Testis (tissue), 2 donors: ENCODE measurements at regions not wholly inside any gene's neighbourhood (a gene's known extent, or its start where the extent isn't known, plus 50 kb on each side); places are given as distances from the start of the nearest gene placed in this dataset.

Source experiments
- DNase-seq: peaks from one replicate; pipeline ENCODE4 v3.0.0-alpha.2; 2019
- H3K27ac ChIP-seq, 2 donors: fragments of 200-600 bp; sonication (generic); one replicate each; pipeline ENCODE4 v1.5.1; 2019
- H3K27me3 ChIP-seq: fragments of 200-600 bp; sonication (generic); one replicate; pipeline ENCODE4 v1.5.1; 2019
- H3K36me3 ChIP-seq: fragments of 200-600 bp; sonication (generic); one replicate; pipeline ENCODE4 v1.5.1; 2017; ENCODE audit warnings: low read depth; ENCODE audit errors: missing control alignments
- H3K4me1 ChIP-seq: fragments of 200-600 bp; sonication (generic); one replicate; pipeline ENCODE4 v1.5.1; 2019
- H3K4me3 ChIP-seq, 2 donors: fragments of 200-600 bp; sonication (generic); one replicate each; pipeline ENCODE4 v1.5.1; 2017 to 2019
- H3K9me3 ChIP-seq: fragments of 200-600 bp; sonication (generic); one replicate; pipeline ENCODE4 v1.5.1; 2017
- CTCF ChIP-seq, 3 experiments: fragments of 450-650 bp in 2 of 3; fragments of 200-600 bp in 1 of 3; sonication (generic) in 1 of 3; IDR thresholded peaks; one replicate each; pipeline ENCODE4 v1.5.1; 2016 to 2019; ENCODE audit warnings: antibody characterized with exemption in 3 of 3, mild to moderate bottlenecking in 2 of 3, moderate library complexity in 1 of 3
- POLR2A ChIP-seq: fragments of 450-650 bp; IDR thresholded peaks from one replicate; pipeline ENCODE4 v1.6.1; 2017; ENCODE audit warnings: antibody characterized with exemption, mild to moderate bottlenecking, moderate library complexity
- whole genome bisulfite sequencing, 2 donors: methylation state at CpG; one replicate each; pipeline ENCODE4 v1.1.5; 2018; 5-methylcytosine and 5-hydroxymethylcytosine counted together
- intact Hi-C: fragments of 100-400 bp; cut with DNase I; formaldehyde crosslinking; loops from one replicate; pipeline ENCODE4 v1.15.1; 2023; ENCODE audit warnings: low total_unique reads

DNA sequence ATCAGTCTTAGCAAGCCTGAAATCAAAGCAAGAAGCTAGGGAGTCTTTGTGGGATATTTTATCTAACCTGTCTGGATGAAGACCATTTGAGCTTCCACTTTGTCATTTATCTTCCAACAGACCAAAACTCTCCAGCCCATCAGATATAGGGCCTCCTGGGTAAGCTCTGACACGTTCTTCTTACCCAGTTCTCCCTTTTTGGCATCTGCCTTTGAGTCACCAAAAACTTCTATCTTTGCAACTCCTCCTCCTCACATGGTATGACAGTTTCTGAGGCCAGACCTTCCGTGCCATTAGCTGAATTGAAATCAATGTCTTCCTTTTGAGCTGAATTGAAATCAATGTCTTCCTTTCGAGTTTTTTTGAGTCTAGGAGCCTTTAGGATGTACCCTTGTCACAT lies 156.6 kb upstream of the SPRY4 start:
- DNase-seq: no peak
- no peak for TF ChIP-seq POLR2A
- TF ChIP-seq CTCF (IDR thresholded peaks at IDR 0.05): no peak

GRCh38 chr5:142479854-142480519 lies 155.2 kb upstream of the SPRY4 start:
- H3K36me3 ChIP-seq: no peaks in the 10 kb centered on the region
- no peak overlapping the region for H3K4me3 ChIP-seq
- DNase-seq: no peak
- WGBS, 2 donors: 69 to 79% methylated on average over 3 of the region's 3 CpGs
- TF ChIP-seq POLR2A (no peak), CTCF (IDR thresholded peaks at IDR 0.05) (no peak)
- H3K9me3 ChIP-seq: no peaks in the 10 kb centered on the region
- H3K27ac ChIP-seq: no peak overlapping the region
- H3K27me3 ChIP-seq: no peaks in the 10 kb centered on the region
- no peaks in the 10 kb centered on the region for H3K4me1 ChIP-seq
- intact Hi-C loops: no loop called here

More for the DNA sequence above, 156.6 kb upstream of the SPRY4 start:
- Histone ChIP-seq H3K27ac (no peak overlapping the region), H3K4me1 (no peaks in the 10 kb centered on the region), H3K9me3 (no peaks in the 10 kb centered on the region), H3K36me3 (no peaks in the 10 kb centered on the region), H3K27me3 (no peaks in the 10 kb centered on the region), H3K4me3 (no peak overlapping the region)
- intact Hi-C loops: no loop called here
- 85 to 90% methylated on average over 3 of the region's 3 CpGs for WGBS, 2 donors

DNA sequence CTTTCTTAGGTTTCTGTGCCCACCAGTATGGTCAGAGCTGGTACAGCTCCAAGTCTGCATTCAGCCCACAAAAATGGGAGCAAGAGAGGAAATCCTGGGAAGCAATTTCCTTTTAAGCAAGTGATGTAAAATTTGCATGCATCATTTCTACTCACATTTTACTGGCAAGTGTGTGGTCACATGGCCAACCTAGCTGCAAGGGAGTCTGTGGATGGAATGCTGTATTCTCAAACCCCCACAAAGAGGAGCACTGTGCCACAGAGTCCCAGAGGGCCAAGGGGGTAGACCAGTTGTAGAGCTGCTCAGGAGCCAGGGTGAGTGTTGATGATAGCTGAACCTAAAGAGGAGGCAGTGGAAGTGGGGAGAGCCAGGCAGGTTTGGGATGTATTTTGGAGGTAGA lies 154.3 kb upstream of the SPRY4 start:
- Histone ChIP-seq H3K36me3 (no peaks in the 10 kb centered on the region), H3K27ac (no peak overlapping the region), H3K9me3 (no peaks in the 10 kb centered on the region), H3K4me3 (no peak overlapping the region), H3K4me1 (no peaks in the 10 kb centered on the region), H3K27me3 (no peaks in the 10 kb centered on the region)
- intact Hi-C loops: no loop called here
- DNase-seq: no peak
- TF ChIP-seq POLR2A (no peak), CTCF (IDR thresholded peaks at IDR 0.05) (no peak)

GRCh38 chr5:142478113-142478512 lies 153.3 kb upstream of the SPRY4 start:
- intact Hi-C loops: no loop called here
- WGBS, 2 donors: 84 to 89% methylated on average over 1 of the region's 1 CpG
- H3K27ac ChIP-seq: no peak overlapping the region
- H3K36me3 ChIP-seq: no peaks in the 10 kb centered on the region
- TF ChIP-seq CTCF (IDR thresholded peaks at IDR 0.05): no peak
- TF ChIP-seq POLR2A: no peak
- no peaks in the 10 kb centered on the region for H3K27me3 ChIP-seq
- no peak overlapping the region for H3K4me3 ChIP-seq
- no peaks in the 10 kb centered on the region for H3K4me1 ChIP-seq
- no peaks in the 10 kb centered on the region for H3K9me3 ChIP-seq
- no peak for DNase-seq

DNA sequence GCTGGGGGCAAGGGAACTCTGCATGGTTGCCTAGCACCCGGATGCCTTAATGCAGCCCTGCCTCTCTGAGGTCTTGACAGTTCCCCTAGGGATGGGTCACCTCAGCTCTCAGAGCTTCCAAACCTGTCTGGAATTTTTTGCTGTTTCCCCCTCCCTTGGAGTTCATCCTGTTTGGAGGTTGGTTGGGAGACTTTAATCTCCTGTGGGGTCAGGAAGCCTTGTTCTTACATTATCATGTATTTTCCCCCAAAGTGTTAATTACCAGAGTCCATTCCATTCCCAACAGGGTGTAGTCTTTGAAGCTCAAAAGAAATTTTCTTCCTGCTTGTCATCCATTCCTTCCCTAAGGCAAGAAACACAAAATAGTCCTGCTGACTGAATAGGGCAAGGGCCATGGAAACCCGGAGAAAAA lies 150.3 kb upstream of the SPRY4 start:
- DNase-seq: no peak
- H3K27me3 ChIP-seq: no peaks in the 10 kb centered on the region
- intact Hi-C loops: no loop called here
- H3K9me3 ChIP-seq: no peaks in the 10 kb centered on the region
- H3K4me1 ChIP-seq: no peaks in the 10 kb centered on the region
- no peak overlapping the region for H3K27ac ChIP-seq
- H3K4me3 ChIP-seq: no peak overlapping the region
- no peak for TF ChIP-seq POLR2A
- WGBS, 2 donors: 71 to 98% methylated on average over 2 of the region's 2 CpGs
- no peaks in the 10 kb centered on the region for H3K36me3 ChIP-seq
